Endothelial cell (in vitro differentiated cells): ENCODE measurements at regions not wholly inside any gene's neighbourhood (a gene's known extent, or its start where the extent isn't known, plus 50 kb on each side); places are given as distances from the start of the nearest gene placed in this dataset.

Experiments used
- DNase-seq: peaks from one replicate; pipeline ENCODE4 v3.0.0; 2021; ENCODE audit warnings: low spot score
- H3K27ac Mint-ChIP-seq: one replicate; pipeline ENCODE4 v1.8.0; 2021; ENCODE audit warnings: mixed read lengths, inconsistent platforms; ENCODE audit not compliant: unreplicated experiment
- H3K27me3 Mint-ChIP-seq: one replicate; pipeline ENCODE4 v1.8.0; 2021; ENCODE audit warnings: mild to moderate bottlenecking, moderate library complexity, mixed read lengths, inconsistent platforms; ENCODE audit not compliant: unreplicated experiment
- H3K36me3 Mint-ChIP-seq: one replicate; pipeline ENCODE4 v1.8.0; 2021; ENCODE audit warnings: mild to moderate bottlenecking, low read depth, mixed read lengths, inconsistent platforms; ENCODE audit not compliant: unreplicated experiment
- H3K4me1 Mint-ChIP-seq: one replicate; pipeline ENCODE4 v1.8.0; 2021; ENCODE audit warnings: mild to moderate bottlenecking, mixed read lengths, inconsistent platforms; ENCODE audit not compliant: unreplicated experiment
- H3K4me3 Mint-ChIP-seq: one replicate; pipeline ENCODE4 v1.8.0; 2021; ENCODE audit warnings: mild to moderate bottlenecking, mixed read lengths, inconsistent platforms; ENCODE audit not compliant: unreplicated experiment
- H3K9me3 Mint-ChIP-seq: one replicate; pipeline ENCODE4 v1.8.0; 2021; ENCODE audit warnings: mixed read lengths, inconsistent platforms; ENCODE audit not compliant: unreplicated experiment
- TF ChIP-seq, protein P1 (sequence below): fragments of 200-600 bp; sonication (generic); IDR thresholded peaks from one replicate; pipeline ENCODE4 v1.5.0; 2021; ENCODE audit warnings: antibody characterized with exemption; ENCODE audit not compliant: unreplicated experiment

DNA sequence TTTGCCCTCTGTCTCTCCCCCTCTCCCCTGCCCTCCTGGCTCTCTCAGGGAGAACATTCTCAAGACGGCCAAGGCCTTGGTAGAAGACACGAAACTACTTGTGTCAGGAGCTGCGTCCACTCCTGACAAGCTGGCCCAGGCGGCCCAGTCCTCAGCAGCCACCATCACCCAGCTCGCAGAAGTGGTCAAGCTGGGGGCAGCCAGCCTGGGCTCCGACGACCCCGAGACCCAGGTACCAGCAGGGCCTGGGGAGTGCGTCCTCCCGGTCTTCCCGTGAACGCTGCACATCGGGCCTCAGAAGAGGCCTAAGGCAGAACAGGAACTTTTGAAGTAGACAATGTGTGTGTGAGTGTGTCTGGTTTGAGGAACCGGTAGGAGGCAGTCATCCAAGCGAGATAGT, 245.4 kb upstream of the TPM1 start:
- Mint-ChIP-seq H3K36me3 (peaks cover 11% of the 10 kb centered on the region), H3K9me3 (no peaks in the 10 kb centered on the region), H3K4me1 (peaks cover 9% of the 10 kb centered on the region), H3K27me3 (peaks cover 4% of the 10 kb centered on the region), H3K4me3 (no peak overlapping the region), H3K27ac (no peak overlapping the region)
- TF ChIP-seq, protein P1, sequence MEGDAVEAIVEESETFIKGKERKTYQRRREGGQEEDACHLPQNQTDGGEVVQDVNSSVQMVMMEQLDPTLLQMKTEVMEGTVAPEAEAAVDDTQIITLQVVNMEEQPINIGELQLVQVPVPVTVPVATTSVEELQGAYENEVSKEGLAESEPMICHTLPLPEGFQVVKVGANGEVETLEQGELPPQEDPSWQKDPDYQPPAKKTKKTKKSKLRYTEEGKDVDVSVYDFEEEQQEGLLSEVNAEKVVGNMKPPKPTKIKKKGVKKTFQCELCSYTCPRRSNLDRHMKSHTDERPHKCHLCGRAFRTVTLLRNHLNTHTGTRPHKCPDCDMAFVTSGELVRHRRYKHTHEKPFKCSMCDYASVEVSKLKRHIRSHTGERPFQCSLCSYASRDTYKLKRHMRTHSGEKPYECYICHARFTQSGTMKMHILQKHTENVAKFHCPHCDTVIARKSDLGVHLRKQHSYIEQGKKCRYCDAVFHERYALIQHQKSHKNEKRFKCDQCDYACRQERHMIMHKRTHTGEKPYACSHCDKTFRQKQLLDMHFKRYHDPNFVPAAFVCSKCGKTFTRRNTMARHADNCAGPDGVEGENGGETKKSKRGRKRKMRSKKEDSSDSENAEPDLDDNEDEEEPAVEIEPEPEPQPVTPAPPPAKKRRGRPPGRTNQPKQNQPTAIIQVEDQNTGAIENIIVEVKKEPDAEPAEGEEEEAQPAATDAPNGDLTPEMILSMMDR: no peak
- DNase-seq: no peak

- no peak overlapping the region for H3K4me3 Mint-ChIP-seq
- TF ChIP-seq, protein P1: no peak
- no peaks in the 10 kb centered on the region for H3K9me3 Mint-ChIP-seq
- peaks cover 11% of the 10 kb centered on the region for H3K36me3 Mint-ChIP-seq
- peaks cover 4% of the 10 kb centered on the region for H3K27me3 Mint-ChIP-seq
- H3K27ac Mint-ChIP-seq: no peak overlapping the region
- H3K4me1 Mint-ChIP-seq: peaks cover 2% of the 10 kb centered on the region
- DNase-seq: no peak
Measured at GRCh38 chr15:62798536-62798935, 244.0 kb upstream of the TPM1 start.

DNA sequence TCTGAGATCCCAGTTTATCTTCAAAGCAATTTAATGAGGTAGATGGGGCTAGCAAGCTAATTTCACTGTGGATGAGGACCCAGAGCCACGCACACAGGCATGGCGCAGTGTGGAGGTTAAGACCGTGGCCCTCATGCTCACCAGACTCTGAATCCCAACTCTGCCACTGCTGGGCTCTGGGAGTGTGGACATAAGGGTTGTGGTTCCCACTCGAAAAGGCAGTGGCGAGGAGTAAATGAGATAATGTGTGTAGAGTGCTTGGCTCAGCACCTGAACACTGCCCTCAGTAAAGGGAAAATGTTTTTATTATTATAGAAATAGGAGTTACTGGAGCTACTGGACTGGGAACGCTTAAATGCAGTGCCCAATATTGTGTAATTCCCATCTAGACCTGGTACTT, 243.5 kb upstream of the TPM1 start:
- no peak for DNase-seq
- Mint-ChIP-seq H3K27ac (no peak overlapping the region), H3K4me3 (no peak overlapping the region), H3K36me3 (peaks cover 11% of the 10 kb centered on the region), H3K27me3 (peaks cover 4% of the 10 kb centered on the region), H3K9me3 (no peaks in the 10 kb centered on the region), H3K4me1 (peaks cover 2% of the 10 kb centered on the region)
- TF ChIP-seq, protein P1: no peak

DNA sequence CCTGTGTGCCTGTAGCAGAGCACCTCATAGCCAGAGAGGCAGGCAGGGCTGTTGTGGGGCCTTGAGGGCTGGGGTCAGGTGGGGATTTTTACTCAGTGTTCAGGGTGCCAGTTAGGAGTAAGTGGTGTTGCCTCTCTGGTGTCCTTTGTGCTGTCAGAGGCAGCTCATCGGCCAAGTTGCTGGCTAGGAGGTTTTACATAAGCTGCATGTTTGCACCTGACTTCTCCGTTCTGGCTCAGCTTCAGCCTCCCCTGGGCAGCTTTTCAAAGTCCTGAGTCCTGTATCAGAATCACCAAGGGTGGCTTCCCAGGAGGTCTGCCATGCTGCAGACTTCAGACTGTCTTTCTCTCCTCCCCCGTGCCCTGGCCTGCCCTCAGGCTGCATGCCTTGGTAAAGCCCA, 242.6 kb upstream of the TPM1 start:
- Mint-ChIP-seq H3K9me3 (no peaks in the 10 kb centered on the region), H3K4me1 (peaks cover 2% of the 10 kb centered on the region), H3K27ac (no peak overlapping the region), H3K27me3 (peaks cover 4% of the 10 kb centered on the region), H3K36me3 (peaks cover 11% of the 10 kb centered on the region), H3K4me3 (no peak overlapping the region)
- DNase-seq: no peak
- TF ChIP-seq, protein P1: no peak

DNA sequence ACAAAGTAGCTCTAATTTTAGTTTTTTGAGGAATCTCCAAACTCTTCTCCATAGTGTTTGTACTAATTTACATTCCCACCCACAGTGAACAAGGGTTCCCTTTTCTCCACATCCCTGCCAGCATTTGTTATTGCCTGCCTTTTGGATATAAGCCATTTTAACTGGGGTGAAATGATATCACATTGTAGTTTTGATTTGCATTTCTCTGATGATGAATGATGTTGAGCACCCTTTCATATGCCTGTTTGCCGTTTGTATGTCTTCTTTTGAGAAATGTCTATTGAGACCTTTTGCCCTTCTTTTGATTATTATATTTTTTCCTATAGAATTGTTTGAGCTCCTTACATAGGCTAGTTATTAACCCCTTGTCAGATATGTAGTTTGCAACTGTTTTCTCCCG, 239.9 kb upstream of the TPM1 start:
- TF ChIP-seq, protein P1: no peak
- no peaks in the 10 kb centered on the region for H3K4me1 Mint-ChIP-seq
- H3K36me3 Mint-ChIP-seq: peaks cover under 1% of the 10 kb centered on the region
- no peak overlapping the region for H3K4me3 Mint-ChIP-seq
- H3K27ac Mint-ChIP-seq: no peak overlapping the region
- H3K27me3 Mint-ChIP-seq: no peaks in the 10 kb centered on the region
- H3K9me3 Mint-ChIP-seq: no peaks in the 10 kb centered on the region
- no peak for DNase-seq
